NCI-H2029 (cell line): ENCODE measurements at regions not wholly inside any gene's neighbourhood (a gene's known extent, or its start where the extent isn't known, plus 50 kb on each side); places are given as distances from the start of the nearest gene placed in this dataset.
"Not testable (repeated sequence)": the region's sequence is repeated elsewhere in the genome, so short reads cannot be mapped to it uniquely, and the experiment has no call there.

Experiments used
- DNase-seq: peaks from one replicate; lab custom pipeline; 2025; lab: John Stamatoyannopoulos, UW

DNA sequence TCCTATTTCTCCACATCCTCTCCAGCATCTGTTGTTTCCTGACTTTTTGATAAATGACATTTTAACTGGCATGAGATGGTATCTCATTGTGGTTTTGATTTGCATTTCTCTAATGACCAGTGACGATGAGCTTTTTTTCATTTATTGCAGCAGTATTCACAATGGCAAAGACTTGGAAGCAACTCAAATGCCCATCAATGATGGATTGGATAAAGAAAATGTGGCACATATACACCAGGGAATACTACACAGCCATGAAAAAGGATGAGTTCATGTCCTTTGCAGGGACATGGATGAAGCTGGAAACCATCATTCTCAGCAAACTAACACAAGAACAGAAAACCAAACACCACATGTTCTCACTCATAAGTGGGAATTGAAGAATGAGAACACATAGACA is 329.0 kb upstream of the DAB2 start:
- DNase-seq, result not testable (repeated sequence)

DNA sequence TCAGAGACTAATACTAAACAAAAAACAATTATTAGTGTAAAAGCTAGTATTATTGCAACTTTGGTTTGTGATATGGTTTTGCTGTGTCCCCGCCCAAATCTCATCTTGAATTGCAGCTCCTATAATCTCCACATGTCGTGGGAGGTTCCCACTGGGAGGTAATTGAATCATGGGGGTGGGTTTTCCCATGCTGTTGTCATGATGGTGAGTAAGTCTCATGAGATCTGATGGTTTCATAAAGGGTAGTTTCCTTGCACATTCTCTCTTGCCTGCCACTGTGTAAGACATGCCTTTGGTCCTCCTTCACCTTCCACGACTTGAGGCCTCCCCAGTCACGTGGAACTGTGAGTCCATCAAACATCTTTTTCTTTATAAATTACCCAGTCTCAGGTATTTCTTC is 325.9 kb upstream of the DAB2 start:
- DNase-seq, result no peak

DNA sequence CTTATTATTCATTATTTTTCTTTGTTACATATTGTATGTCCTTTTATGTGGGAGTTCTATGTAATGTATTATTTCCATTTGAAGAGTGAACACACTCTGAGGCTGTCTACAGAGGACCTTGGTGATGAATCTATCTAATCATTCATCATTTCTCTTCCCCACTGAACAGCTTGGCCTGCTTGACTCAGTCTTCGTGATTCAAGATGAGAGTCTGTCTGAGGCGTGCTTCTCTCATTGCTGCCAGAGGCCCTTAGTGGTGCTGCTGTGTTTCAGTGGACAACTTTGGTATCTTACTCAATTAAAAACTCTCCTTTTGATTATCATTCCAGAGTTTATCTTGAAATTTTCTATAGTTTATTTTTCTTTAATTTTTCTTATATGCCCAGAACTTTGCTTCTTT is 318.1 kb upstream of the DAB2 start:
- no peak for DNase-seq

DNA sequence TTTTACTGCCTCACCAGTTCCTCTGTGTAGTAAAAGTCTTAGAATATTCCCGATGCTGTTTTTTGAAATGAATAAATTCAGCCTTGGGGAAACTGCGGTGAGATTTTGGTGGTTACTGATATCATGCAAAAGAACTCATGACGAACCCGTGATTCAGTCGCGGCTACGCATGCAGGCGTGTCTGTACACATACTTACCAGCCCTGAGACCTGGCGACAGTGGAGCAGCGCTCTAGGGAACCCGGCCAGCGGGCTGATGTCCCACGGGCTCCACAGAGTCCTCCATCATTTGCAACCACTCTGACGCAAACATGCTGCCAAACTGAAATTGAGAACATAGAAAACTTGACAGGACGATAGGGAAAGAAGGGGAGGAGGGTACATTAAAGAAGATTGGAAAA is 315.6 kb upstream of the DAB2 start:
- no peak for DNase-seq

DNA sequence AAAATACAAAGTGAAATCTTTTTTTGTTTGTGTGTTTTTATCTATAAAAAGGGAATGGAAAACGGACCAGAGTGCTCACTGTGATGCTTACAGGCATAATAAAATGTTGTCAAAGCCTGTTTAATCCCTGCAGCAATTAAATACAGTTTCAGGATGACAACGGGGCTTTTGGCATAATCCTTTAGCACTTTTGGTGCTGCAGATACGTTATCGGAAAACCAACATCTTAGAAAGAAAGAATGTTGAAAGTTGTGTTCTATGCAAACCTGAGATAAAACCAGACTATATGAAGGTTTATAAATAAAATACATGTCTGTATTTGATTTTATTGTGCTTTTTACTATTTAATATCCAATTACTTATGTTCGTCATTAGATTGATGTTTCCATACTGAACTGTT is 307.4 kb upstream of the DAB2 start:
- DNase-seq, result no peak

DNA sequence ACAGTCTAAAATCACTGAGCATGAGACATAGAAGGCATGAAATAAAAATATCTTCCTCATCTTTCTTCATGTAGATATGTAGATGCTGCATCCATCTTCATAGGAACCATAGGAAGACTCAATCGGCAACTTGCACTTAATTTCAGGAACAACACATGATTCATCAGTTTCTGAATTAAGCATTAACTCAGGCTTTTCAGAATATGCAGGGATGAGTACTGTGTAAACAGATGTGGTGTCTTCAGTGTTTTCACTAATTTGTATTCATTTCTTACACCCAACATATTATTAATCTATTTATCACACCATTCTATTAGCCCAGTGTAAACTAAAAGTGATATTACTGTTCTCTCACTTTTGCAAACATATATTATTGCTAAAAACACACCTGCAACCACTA is 305.9 kb upstream of the DAB2 start:
- DNase-seq, result no peak

DNA sequence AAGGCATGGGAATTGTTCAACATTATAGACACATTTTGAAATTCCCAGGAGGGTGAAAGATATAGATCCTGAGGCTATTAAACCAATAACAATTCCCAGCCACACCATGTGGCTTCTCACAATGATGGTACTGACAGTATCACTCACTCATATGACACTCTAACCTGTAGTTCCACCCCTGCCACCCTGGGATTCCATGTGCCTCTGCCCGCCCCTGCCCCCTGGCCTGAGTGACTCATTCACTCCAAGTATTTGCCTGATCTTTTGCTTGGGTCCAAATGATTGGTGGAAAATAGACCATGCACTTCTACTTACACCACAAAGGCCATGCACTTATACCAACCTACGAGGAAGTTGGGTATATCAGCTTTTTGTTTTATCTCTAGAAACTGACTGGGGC is 305.2 kb upstream of the DAB2 start:
- DNase-seq, result no peak

DNA sequence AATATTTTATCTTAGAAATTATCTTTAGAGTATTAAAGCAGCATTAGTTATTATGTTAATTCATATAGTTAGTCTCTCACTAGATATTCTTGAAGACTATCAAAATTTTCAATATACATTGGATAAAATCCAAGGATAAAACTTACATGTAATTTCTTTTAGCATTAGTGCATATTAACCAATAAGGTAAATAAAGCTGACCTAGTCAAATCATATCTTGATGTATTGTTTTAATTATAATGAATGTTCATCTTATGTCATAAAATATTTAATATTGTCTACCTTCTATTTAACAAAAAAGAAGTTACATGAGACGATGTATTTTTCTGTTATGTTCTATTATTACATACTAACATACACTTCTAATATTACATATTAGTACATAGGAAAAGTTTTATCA is 301.7 kb upstream of the DAB2 start:
- no peak for DNase-seq

DNA sequence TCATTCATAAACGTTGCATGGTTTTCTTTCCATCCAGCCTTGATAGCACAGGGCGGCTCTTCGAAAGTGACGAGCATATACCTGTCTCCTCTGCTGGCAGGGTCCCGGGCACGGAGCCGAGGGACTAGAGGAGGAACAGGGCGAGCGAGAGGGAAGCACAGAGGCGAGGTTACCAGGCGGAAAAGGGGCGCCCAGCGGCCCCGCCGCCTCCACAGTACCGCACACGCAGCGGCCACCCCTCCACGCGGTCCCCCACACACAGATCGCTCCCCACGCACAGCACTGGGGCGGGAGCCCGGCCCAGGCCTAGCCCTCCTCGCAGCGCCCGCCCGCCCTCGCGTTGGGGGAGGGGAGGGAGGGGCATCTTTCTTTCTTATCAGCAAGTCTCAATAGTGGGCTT is 296.6 kb upstream of the DAB2 start:
- no peak for DNase-seq

DNA sequence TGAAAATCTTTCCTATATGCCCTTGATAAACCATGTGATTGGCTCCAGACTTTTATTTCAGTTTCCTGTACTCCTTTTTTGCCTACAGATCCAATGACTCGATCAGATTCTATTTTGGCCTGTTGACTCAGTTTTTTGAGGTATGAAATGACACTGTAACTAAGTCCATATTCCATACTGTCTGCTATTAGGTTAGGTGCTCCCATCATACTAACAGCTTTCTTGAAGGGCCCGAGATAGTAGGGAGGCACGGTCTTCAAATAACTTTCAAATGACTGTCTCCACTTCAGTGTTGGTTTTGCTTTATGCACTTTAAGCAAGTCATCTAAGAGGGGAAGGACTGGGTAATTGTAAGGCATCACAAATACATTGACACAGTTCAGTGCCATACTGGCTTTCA is 295.4 kb upstream of the DAB2 start:
- DNase-seq, result no peak

DNA sequence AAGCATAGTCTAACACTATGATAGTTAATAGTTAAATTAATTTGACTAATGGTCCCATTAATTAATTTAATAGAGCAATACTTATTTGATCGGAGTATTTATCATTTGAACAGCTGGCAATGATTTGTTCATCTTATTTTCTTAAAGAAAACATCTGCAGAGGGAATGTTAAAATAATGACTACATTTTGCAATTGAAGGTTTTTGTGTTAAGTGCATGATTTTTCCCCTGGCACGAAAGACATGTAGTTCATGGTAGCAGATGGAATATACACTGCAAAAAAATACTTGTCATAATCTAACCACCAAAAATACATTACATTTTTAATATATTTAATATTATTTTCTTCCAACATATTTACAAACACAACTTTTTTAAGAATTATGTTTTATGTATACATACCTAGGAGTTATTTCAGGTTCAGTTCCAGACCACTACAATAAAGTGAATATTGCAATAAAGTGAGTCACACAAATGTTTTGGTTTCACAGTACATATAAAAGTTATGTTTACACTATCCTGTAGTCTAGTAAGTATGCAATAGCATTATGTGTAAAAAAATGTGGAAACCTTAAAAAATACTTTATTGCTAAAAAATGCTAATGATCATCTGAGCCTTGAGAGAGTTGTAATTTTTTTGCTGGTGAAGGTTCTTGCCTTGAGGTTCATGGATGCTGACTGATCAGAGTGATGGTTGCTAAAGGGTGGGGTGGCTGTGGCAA is 292.6 kb upstream of the DAB2 start:
- DNase-seq, result no peak

DNA sequence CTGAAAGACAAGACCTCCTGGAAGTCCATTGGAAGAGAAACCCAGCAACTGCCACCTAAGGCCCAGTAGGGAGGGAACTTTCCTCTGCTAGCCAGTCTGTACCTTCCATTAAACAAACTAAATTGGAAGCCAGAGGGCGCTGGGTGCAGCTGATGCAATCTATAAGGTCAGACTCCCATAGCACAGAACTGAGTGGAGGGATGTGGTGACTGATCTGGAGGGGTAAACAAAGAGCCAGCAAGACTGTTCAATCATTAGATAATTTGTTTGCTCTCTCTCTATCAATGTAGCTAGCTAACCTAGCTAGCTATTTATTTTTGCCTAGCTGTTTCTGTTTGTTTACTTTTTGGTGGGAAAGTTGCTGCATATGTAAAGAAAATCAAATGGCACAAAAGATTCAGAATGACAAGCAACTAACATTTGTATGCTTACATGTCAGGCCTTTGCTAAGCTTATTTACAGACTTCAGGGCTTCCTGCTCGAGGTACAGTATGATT is 291.8 kb upstream of the DAB2 start:
- DNase-seq, result no peak

DNA sequence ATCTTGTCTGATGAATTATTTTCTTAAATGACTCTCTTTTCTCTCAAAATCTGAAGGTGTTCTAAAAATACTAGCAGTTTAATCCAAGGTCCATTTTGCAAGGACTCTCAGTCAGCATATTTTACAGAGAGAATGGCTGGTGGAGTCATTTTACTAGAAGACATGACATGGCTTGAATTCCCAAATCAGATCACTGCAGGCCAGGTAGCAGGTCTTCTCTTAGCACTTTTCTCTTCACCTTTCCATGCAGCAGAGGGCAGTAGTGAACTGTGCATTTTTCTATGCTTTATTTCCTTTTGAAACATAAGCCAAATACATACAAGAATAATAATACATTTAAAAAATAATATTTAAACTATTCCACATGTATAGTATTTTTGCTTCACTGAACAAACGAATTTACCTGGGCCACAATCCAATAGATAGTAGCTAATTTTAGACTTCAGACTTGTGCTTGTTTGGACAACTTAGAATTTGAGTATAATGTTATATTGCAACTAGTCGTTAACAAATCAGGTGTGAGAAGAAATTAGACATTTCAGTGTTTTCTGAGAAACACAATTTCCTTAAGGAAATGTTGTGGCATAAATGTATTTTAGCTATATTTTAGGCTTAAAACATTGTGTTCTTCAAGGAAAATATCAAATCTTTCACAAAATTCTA is 289.4 kb upstream of the DAB2 start:
- DNase-seq, result no peak

DNA sequence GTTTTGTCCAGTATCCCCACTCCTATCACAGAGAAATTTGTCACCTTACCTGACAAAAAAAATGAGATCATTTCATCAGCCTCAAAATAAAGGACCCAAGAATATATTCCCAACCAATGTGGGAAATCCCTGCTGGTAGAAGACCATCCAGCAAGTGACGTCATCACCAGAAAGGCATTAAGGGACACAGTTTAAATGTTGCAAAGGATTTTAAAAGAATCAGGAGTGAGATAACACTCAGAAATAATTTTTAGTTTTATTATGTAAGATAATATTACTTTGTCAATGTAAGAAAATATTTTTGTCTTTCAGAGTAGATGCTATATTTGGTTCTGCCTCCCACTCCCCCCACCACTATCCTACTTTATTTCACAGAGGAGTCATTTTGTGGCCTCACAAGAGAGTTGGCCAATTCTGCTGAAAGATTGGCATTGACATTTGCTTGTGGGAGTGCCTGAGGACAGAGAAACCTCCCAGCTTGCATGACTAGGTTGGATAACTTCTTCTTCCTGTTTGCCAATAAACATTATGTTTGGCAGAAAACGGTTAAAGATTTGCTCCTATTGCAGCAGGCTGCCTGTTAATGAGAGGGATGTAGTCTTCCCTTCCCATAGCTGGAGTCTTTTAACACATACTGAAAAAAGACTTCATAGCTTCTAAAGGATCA is 288.6 kb upstream of the DAB2 start:
- DNase-seq, result no peak

DNA sequence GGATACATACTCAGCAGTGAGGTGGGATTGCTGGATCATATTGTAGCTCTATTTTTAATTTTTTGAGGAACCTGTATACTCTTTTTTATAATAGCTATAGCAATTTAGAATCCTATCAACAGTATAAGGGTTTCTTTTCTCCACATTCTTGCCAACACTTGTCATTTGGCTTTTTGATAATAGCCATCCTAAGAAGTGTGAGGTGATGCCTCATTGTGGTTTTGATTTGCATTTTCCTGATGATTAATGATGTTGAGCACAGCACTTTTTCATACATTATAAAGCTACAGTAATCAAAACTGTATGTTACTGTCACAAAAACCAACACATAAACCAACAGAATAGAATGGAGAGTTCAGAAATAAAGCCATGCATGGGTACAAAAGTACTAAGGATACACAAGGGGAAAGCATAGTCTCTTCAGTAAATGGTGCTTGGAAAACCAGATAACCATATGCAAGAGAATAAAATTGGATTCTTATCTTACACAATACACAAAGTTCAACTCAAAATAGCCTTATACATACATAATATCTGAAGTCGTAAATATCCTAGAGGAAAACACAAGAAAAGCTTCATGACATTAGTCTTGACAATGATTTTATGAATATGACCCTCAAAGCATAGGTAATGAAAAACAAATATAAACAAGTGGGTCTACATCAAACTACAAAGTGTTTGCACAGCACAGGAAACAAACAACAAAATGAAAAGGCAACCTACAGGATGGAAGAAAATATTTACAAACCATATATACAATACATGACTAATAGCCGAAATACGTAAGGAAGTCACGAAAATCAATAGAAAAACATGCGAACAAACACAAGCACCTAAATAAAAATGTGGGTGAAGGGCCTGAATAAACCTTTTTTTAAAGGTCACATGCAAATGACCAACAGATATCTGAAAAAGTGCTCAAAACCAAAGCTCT is 287.8 kb upstream of the DAB2 start:
- no peak for DNase-seq

DNA sequence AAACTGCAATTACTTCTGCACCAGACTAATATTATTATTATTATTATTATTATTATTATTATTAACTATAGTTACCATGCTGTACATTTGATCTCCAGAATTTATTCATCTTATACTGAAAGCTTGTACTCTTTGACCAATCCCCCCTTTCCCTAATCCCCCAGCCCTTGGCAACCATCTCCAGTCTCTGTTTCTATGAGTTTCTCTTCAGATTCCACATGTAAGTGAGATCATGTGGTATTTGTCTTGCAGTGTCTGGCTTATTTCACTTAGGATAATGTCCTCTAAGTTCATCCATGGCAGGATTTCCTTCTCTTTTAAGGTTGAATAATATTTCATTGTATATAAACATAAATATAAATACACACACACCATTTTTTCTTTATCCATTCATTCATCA is 287.0 kb upstream of the DAB2 start:
- DNase-seq, result no peak

DNA sequence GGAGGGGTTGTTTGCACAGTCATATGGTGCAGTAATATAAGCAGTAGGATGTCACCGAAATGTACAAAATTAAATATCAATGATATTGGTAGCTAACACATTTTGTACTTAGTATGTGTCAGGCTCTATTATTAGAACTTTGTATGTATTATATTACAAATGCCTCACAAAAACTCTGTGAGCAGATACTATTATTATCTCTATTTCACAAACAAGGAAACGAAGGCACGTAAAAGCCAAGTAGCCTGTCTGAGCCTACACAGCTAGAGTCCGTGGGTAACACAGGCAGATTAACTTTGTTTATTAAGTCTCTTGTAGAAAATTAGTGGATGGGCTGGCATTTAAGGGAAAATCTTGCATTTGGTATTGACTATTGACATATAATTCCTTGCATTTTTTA is 284.3 kb upstream of the DAB2 start:
- no peak for DNase-seq

DNA sequence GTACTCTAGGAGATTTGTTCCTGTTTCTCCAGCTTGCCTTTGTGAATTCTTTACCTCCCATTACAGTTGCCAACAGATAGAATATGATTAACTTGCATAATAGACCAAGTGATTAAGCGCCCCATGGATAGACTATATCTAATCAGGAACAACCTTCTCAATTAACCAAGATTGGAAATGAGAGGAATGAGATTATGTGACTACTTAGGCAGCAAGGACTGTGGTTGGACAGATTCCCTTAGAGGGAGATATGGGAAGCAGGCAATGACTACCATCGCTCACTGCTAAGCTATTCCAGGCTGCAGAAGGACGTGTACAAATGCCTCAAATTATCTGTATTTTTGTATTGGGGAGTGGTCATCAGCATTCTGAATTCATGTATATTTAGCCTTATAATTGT is 278.1 kb upstream of the DAB2 start:
- no peak for DNase-seq

DNA sequence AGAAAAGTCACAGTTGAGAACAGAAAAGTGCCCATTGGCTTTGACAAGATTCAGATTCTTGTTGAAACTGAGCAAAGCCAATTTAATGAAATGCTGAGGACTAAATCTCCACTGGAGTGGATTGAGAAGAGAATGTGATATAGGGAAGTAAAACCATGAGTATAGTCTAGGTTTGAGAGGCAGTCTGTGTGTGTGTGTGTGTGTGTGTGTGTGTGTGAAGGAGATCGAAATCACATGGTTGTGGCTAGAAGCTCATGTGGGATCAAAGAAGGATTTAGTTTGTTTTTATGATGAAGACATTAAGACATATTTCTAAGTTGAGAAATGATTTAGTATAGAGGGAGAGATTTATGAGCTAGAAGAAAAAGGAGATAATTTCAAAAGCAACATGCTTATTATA is 275.7 kb upstream of the DAB2 start:
- no peak for DNase-seq

DNA sequence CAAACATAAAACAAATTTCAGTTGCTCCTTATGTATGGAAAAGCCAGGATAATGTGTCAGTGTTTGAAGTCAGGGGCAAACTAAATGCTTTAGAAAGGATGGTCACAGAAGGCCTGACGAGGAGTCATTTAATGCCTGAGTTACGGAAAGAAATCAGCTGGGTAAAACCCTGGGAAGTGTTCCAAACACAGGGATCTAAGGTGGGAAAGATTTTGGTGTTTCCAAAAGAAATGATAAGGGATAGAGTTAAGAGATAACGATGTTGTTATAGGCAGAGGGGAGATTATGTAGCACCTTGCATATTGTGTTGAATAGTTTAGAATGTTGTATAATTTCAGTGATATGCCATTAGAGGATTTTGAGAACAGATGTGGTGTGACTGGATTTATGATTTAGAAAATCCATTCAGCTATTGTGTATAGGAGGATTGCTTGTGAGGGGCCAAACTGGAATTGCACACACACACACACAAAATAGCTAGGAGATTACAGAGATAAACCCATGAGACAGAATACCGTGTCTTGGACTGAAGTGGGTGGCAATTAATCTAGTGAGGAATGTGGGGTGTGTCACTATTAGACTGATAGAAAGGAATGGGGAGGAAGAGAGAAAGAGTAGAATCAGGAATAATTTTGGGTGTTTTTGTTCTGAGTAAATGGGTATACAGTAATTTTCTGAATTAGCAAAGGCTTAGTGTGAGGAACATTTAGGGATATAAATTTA is 274.2 kb upstream of the DAB2 start:
- DNase-seq, result no peak

DNA sequence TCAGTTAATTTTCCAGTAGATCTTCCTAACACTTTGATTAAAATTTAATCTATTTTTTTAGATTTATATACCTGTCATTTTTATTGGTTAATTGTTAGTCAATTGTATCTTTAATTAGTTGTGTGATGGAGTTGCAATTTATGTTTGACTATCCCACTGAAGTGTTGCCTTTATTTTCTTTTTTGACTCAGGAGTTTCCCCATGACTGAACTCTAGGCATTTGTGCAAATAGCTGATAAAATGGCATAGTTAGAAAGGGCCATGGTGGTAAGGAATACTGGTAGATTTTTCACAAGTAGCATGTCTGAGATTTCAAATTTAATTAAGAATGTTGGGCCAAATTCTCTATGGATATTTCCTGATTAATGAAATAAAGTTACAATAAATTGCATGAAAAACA is 273.1 kb upstream of the DAB2 start:
- no peak for DNase-seq
